Putamen (tissue), 1 donor: ENCODE measurements at regions not wholly inside any gene's neighbourhood (a gene's known extent, or its start where the extent isn't known, plus 50 kb on each side); places are given as distances from the start of the nearest gene placed in this dataset.

Experiments
- DNase-seq: peaks from one replicate; pipeline ENCODE4 v3.0.0-alpha.2; 2016; ENCODE audit warnings: low spot score

GRCh38 chr5:167485061-167485774 lies 806.2 kb upstream of the WWC1 start:
- DNase-seq: no peak

GRCh38 chr5:167488371-167488770 lies 803.1 kb upstream of the WWC1 start:
- DNase-seq: no peak

- DNase-seq: no peak
These were observed 802.2 kb upstream of the WWC1 start for GRCh38 chr5:167489202-167489601.

- no peak for DNase-seq
These were observed 787.3 kb upstream of the WWC1 start for GRCh38 chr5:167503926-167504720.

GRCh38 chr5:167507463-167508233 lies 783.8 kb upstream of the WWC1 start:
- DNase-seq: peak; percentile 7

- no peak for DNase-seq
These were observed 782.4 kb upstream of the WWC1 start for GRCh38 chr5:167509076-167509475.

DNA sequence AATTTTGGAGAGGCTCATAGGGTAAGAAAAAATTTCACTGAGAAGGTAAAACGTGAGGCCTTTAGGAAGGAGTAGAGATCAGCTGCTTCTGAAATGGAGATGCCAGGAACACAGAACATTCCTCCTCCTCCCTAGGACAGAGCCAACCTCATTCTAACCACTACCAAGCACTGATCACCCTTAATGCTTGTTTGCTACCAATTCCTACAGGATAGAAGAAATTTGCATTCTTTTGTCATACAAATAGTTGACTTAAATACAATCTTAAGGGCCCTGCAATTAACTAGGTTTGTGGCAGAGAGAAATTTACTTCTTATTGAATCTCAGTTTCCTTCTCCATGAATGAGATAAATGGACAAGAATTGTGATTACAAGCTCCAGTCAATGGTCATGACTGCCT lies 780.2 kb upstream of the WWC1 start:
- DNase-seq: no peak

- DNase-seq: no peak
These were observed 779.3 kb upstream of the WWC1 start for GRCh38 chr5:167512111-167512510.

GRCh38 chr5:167513381-167513780 lies 778.1 kb upstream of the WWC1 start:
- DNase-seq: no peak

DNA sequence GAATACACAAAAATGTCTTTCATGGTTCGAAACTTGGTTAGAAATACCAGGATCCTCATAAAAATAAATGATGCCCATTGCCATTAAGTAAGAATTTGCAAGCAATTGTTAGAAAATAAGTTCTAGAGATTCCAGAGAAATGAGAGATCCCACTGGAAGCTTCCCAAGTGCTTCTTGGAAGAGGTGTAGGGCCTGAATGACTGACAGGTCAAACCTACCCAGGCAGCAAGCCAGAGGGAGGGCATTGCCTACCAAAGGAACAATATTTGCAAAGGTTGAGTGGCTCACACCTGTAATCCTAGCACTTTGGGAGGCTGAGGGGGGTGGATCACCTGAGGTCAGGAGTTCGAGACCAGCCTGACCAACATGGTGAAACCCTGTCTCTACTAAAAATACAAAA lies 777.0 kb upstream of the WWC1 start:
- no peak for DNase-seq

GRCh38 chr5:167525004-167525403 lies 766.4 kb upstream of the WWC1 start:
- no peak for DNase-seq

DNA sequence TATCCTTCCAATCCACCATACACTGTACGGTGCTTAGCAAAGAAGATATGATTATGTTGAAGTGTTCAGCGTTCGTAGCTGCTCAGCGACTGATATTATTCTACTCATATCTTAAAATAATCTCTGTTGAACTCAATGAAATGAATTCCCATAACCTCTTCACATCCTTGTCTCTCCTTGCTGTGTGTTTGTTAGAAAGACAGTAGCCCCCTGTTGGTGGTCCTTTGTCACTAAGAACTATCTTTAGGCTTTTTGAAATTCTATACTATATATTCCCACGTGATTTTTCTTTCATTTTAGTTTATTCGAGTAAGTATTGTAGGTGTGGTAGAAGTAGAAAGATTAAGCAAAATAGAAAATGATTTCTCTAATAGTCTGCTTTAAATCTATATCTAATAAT lies 762.8 kb upstream of the WWC1 start:
- no peak for DNase-seq

DNA sequence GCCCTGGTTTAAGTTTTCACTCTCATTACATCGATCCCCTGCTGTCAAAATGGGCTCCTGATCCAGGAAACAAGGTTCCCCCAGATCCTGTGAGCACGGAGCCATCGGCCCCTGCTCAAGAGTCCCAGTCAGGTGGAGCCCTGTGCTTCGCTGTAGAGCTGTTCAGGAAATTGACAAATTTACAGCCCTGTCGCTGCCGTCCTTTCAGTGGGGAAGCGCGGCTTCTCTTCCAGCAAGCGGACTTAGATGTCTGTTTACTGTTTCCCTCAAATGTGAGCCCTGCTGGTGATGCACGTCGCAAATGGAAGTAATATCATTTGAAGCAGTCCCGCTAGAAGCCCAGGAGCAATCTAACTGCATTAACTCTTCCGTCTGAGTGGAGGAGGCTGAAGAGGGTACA lies 760.9 kb upstream of the WWC1 start:
- DNase-seq: no peak

DNA sequence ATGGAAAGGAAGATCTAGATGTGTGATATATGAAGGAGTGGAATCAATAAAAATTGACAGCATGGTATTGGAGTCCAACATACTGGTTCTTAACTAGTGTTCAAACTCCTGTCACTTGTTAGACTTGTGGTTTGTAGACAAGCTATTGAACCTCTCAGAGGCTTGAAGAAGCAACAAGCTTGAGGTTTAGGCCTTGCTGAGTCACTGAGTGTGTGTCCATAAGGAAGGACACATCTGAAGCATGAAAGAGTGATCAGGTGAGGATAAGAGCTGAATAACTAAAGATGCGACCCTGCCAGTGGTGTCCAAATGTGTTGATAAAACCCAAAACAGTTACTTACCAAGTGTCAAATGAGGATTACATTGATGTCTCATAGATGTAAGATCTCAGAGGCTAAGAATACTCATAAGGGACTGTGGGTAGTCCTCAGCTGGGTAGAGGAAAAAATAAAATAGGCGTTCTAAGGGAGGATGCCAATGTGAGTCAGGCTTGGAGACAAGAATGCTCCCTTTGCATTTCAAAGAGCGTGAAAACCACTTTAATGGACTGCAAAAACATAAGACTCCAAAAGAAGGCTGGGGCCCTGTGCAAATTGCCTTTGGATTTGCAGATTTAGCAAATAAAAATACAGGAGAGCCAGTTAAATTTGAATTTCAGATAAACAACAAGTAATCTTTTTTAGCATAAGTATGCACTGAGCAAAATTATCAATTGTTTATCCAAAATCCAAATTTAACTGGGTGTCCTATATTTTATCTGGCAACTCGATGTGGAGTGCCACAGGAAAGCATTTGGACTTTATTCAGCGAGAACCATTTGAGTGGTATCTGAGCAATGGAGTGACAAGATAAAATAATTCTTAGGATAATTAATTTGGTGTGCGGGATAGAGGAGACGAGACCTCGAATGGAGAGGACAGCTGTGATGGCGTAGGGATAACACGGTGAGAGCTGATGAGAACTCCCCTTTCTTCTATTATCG lies 757.3 kb upstream of the WWC1 start:
- no peak for DNase-seq

DNA sequence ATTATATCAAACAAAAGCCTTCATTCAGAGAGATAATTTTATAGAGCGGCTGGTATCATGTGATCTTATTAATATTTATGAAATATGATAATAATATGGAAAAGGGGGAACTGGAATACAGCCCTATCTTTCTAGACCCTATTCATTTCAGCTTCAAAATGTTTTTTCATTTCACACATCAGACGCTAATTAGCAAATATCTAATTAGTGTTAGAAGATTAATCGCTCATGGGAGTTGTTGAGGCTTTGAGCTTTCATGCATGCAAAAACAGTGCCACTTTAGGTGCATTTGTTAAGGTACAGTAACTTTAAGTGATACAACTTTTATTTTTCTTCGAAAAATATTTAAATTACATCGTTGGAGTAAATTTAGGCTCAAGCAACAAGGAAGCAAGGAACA lies 751.7 kb upstream of the WWC1 start:
- no peak for DNase-seq

- DNase-seq: no peak
These were observed 745.2 kb upstream of the WWC1 start for GRCh38 chr5:167546270-167546669.

DNA sequence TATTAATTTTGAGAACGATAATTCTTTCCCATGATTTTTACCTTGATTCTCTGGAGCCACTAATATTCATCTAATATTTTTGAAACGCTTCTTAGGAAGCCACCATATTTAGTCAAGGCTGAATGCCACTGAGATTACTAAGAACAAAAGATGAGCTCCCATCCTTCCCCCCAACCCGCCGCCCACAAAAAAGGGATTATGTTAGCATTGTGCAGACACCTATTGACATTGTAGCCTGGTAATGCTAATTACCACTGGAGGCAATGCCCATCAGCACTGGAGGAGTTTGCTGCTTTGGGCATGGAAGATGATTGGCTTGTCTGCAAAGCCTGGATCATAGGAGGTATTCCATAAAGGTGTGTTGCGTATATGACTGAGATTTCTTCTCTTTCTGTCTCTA lies 739.1 kb upstream of the WWC1 start:
- DNase-seq: no peak

DNA sequence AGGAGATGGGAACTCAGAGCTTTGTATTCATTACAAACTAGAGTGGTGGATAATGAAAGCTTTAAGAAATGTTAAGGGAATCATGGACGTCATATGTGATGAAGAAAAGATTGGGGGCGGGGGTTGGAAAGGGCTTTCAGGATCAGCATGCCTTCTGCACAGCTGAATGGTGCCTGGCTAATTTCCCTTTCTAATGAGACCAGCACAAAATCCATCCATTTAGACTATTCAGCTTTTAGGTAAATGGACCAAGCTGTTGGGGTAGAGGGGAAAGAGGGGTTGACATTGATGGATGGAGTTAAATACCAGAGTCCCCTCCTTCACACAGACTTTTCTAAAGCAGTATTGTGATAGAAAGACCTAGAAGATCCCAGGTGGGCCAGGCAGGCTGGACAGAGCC lies 737.9 kb upstream of the WWC1 start:
- DNase-seq: no peak

DNA sequence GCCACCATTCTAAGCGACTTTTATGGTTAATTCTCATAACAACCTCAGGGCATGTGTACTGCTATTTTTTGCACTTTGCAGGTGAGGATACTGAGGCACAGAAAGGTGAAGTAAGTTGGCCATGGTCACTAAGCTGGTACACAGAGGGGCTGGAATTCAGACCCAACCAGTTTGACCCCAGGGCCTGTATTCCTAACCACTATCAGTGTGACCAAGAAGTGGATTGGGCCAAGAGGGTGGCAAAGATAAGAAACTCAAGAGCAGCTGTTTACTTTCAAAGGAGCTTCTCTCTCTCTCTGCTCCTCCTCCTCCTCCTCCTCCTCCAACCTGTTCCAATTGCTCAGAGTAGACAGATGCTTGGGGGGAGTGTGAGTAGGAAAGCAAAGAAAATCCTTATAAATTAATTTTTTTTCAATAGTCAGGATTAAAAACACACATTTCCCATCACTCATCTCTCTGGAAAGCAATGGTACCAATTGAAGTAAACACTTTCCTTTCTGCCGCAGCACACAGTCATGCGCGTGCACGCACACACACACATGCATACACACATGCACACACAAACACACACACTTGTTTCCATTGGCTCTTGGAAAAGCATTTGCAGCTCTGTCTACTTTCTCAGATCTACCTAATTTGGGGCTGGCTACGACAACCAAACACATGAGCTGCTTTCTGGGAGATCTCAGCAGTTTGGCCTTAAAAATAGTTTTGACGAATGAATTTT lies 736.7 kb upstream of the WWC1 start:
- DNase-seq: no peak

GRCh38 chr5:167555565-167556166 lies 735.8 kb upstream of the WWC1 start:
- DNase-seq: no peak

GRCh38 chr5:167557359-167557758 lies 734.1 kb upstream of the WWC1 start:
- no peak for DNase-seq
